ENCODE measurements at regions not wholly inside any gene's neighbourhood (a gene's known extent, or its start where the extent isn't known, plus 50 kb on each side); places are given as distances from the start of the nearest gene placed in this dataset.

- DNase-seq: peak; percentile 43
These were observed 135.0 kb upstream of the RIPOR2 start for GRCh38 chr6:25070547-25071366.

GRCh38 chr6:25078141-25078540 is 142.4 kb upstream of the RIPOR2 start:
- DNase-seq: no peak

GRCh38 chr6:25083784-25084507 is 148.2 kb upstream of the RIPOR2 start:
- no peak for DNase-seq

GRCh38 chr6:25084508-25084833 is 148.7 kb upstream of the RIPOR2 start:
- no peak for DNase-seq

- no peak for DNase-seq
These were observed 150.0 kb upstream of the RIPOR2 start for GRCh38 chr6:25085756-25086155.

- DNase-seq: no peak
These were observed 150.8 kb upstream of the RIPOR2 start for GRCh38 chr6:25086500-25087091.

- DNase-seq: no peak
These were observed 152.8 kb upstream of the RIPOR2 start for GRCh38 chr6:25088513-25088912.

GRCh38 chr6:25089442-25089841 is 153.7 kb upstream of the RIPOR2 start:
- DNase-seq: no peak

GRCh38 chr6:25094726-25095125 is 159.0 kb upstream of the RIPOR2 start:
- no peak for DNase-seq

- DNase-seq: no peak
These were observed 164.5 kb upstream of the RIPOR2 start for GRCh38 chr6:25100288-25100687.

GRCh38 chr6:25103603-25104002 is 167.8 kb upstream of the RIPOR2 start:
- no peak for DNase-seq

GRCh38 chr6:25105070-25105925 is 169.5 kb upstream of the RIPOR2 start:
- no peak for DNase-seq

GRCh38 chr6:25107218-25107617 is 171.5 kb upstream of the RIPOR2 start:
- DNase-seq: peak; percentile 38

- no peak for DNase-seq
These were observed 167.4 kb upstream of the CARMIL1 start for GRCh38 chr6:25111782-25112181.

- no peak for DNase-seq
These were observed 166.8 kb upstream of the CARMIL1 start for GRCh38 chr6:25112322-25112773.

GRCh38 chr6:25113436-25113835 is 165.7 kb upstream of the CARMIL1 start:
- no peak for DNase-seq

GRCh38 chr6:25118038-25118437 is 161.1 kb upstream of the CARMIL1 start:
- DNase-seq: no peak

- no peak for DNase-seq
These were observed 158.0 kb upstream of the CARMIL1 start for GRCh38 chr6:25121186-25121585.

- DNase-seq: no peak
These were observed 157.2 kb upstream of the CARMIL1 start for GRCh38 chr6:25122001-25122400.

GRCh38 chr6:25122622-25123237 is 156.4 kb upstream of the CARMIL1 start:
- DNase-seq: no peak

GRCh38 chr6:25124216-25124715 is 154.9 kb upstream of the CARMIL1 start:
- no peak for DNase-seq

GRCh38 chr6:25125736-25126135 is 153.4 kb upstream of the CARMIL1 start:
- DNase-seq: no peak

Data from NCI-H510A (cell line).